Lower leg skin (tissue), 3 donors: ENCODE measurements at regions not wholly inside any gene's neighbourhood (a gene's known extent, or its start where the extent isn't known, plus 50 kb on each side); places are given as distances from the start of the nearest gene placed in this dataset.

ENCODE experiments used
- CTCF ChIP-seq, 3 donors: fragments of 450-650 bp; IDR thresholded peaks; one replicate each; pipeline ENCODE4 v1.5.1; 2016; ENCODE audit warnings: antibody characterized with exemption in 3 of 3, mild to moderate bottlenecking in 3 of 3, moderate library complexity in 2 of 3
- POLR2A ChIP-seq, 2 donors: fragments of 450-650 bp; IDR thresholded peaks; one replicate each; pipeline ENCODE4 v1.6.1; 2016 to 2017; ENCODE audit warnings: antibody characterized with exemption in 2 of 2, mild to moderate bottlenecking in 1 of 2, moderate library complexity in 1 of 2

- TF ChIP-seq CTCF (IDR thresholded peaks at IDR 0.05) (no peak), POLR2A (IDR thresholded peaks at IDR 0.05) (no peak)
Measured at GRCh38 chr11:128057786-128058395, 529.5 kb downstream of the ETS1 start.
